ACC112 (cell line): ENCODE measurements at regions not wholly inside any gene's neighbourhood (a gene's known extent, or its start where the extent isn't known, plus 50 kb on each side); places are given as distances from the start of the nearest gene placed in this dataset.
A peak's percentile ranks its signal among the peaks of the same experiment; 100 is the strongest.

ENCODE experiments used
- H2AFZ ChIP-seq: fragments of 200-600 bp; sonication (generic); one replicate; pipeline ENCODE4 v1.6.0; 2017; ENCODE audit warnings: antibody characterized with exemption, low read length; ENCODE audit not compliant: unreplicated experiment
- H3K27ac ChIP-seq: fragments of 200-600 bp; sonication (generic); 2 replicates; pipeline ENCODE4 v1.5.1; 2014; ENCODE audit warnings: low read depth, mild to moderate bottlenecking, antibody characterized with exemption, low read length, moderate library complexity
- H3K27me3 ChIP-seq: fragments of 200-600 bp; sonication (generic); 2 replicates; pipeline ENCODE4 v1.6.1; 2014; ENCODE audit warnings: mild to moderate bottlenecking, antibody characterized with exemption, low read length, moderate library complexity, mixed read lengths; ENCODE audit not compliant: insufficient read depth
- H3K36me3 ChIP-seq: fragments of 200-600 bp; sonication (generic); 2 replicates; pipeline ENCODE4 v1.6.1; 2016; ENCODE audit warnings: mild to moderate bottlenecking, antibody characterized with exemption, low read length, moderate library complexity, mixed read lengths; ENCODE audit not compliant: insufficient read depth
- H3K4me1 ChIP-seq: fragments of 200-600 bp; sonication (generic); one replicate; pipeline ENCODE4 v1.6.1; 2016; ENCODE audit warnings: low read length, mixed read lengths; ENCODE audit not compliant: insufficient read depth, unreplicated experiment, control insufficient read depth
- H3K4me3 ChIP-seq: fragments of 200-600 bp; sonication (generic); 2 replicates; pipeline ENCODE4 v1.5.1; 2014; ENCODE audit warnings: mild to moderate bottlenecking, low read depth, low read length
- H3K79me2 ChIP-seq: fragments of 200-600 bp; sonication (generic); one replicate; pipeline ENCODE4 v1.6.0; 2016; ENCODE audit warnings: low read length; ENCODE audit not compliant: control insufficient read depth, unreplicated experiment, insufficient read depth

DNA sequence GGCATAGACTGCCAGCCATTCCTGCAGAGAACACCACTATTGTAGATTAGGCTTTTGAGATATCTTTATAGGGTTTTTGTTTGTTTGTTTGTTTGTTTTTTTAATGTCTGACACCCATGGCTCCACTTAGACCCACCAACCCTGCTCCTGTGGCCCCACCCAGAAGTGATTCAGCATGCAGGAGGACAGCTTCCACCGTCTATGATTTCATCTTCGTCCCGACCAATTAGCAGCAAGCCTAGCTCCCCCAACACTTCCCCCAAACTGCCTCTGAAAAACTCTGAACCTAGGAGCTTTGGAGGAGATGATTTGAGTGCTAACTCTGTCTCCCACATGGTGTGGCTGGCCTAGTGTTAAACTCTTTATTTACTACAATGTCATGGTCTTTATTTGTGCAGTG lies 108.3 kb upstream of the RXFP2 start:
- Histone ChIP-seq H2AFZ (no peak overlapping the region), H3K79me2 (no peaks in the 10 kb centered on the region), H3K36me3 (no peaks in the 10 kb centered on the region), H3K27ac (no peak overlapping the region), H3K27me3 (no peaks in the 10 kb centered on the region), H3K4me1 (peaks cover 40% of the 10 kb centered on the region), H3K4me3 (no peak overlapping the region)

- no peak overlapping the region for H3K4me3 ChIP-seq
- H3K27me3 ChIP-seq = no peaks in the 10 kb centered on the region
- no peak overlapping the region for H3K27ac ChIP-seq
- no peaks in the 10 kb centered on the region for H3K79me2 ChIP-seq
- peaks cover 33% of the 10 kb centered on the region for H3K4me1 ChIP-seq
- H3K36me3 ChIP-seq = no peaks in the 10 kb centered on the region
- no peak overlapping the region for H2AFZ ChIP-seq
These were observed 107.6 kb upstream of the RXFP2 start for GRCh38 chr13:31631746-31632145.

- Histone ChIP-seq H2AFZ (peak overlapping the region; percentile 47), H3K4me1 (peaks cover 23% of the 10 kb centered on the region), H3K27ac (peak overlapping the region; percentile 74), H3K4me3 (no peak overlapping the region; the same call in 1 of the 2 replicates), H3K27me3 (no peaks in the 10 kb centered on the region), H3K79me2 (no peaks in the 10 kb centered on the region), H3K36me3 (no peaks in the 10 kb centered on the region)
These were observed 100.7 kb upstream of the RXFP2 start for GRCh38 chr13:31638577-31638976.

- Histone ChIP-seq H2AFZ (peak overlapping the region; percentile 47), H3K4me3 (no peak overlapping the region), H3K27ac (peak overlapping the region; percentile 74), H3K27me3 (no peaks in the 10 kb centered on the region), H3K79me2 (no peaks in the 10 kb centered on the region), H3K36me3 (no peaks in the 10 kb centered on the region), H3K4me1 (peaks cover 23% of the 10 kb centered on the region)
These were observed 99.7 kb upstream of the RXFP2 start for GRCh38 chr13:31639443-31640163.

DNA sequence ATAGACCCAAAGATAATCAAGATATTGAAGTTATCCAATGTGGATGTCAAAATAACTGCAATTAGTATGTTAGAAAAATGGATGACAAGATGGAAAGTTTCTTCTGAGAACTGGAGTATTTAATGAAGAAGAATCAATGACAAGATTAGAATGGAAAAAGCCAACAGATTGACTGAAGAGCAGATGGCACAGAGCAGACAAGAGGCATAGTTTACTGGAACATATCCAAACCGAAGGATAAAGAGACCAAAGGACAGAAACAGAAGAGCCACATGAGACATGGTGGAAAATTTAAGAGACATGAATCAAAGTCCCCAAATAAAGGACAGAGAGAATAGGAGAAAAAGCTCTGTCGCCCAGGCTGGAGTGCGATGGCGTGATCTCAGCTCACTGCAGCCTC lies 89.6 kb upstream of the RXFP2 start:
- Histone ChIP-seq H3K27ac (no peak overlapping the region), H3K27me3 (no peaks in the 10 kb centered on the region), H3K4me3 (no peak overlapping the region), H3K4me1 (no peaks in the 10 kb centered on the region), H3K36me3 (no peaks in the 10 kb centered on the region), H3K79me2 (no peaks in the 10 kb centered on the region), H2AFZ (no peak overlapping the region)

DNA sequence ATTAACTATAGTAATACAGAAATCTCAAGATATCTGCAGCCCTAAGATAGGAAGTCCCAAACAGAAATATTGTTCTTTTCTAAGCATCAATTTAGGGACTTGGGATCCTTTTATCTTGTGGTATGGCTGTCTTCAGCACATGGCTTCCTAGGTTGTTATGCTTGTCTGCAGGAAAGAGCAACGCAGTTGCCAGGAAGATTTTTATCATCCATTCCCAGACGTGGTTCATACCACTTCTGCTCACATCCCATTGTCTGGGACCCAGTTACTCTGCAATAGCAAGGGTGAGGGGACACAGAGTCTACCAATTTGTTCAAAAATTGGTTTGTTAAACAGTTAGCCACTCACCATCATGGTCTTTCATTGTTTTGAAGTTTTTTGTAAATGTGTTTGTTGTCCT lies 85.6 kb upstream of the RXFP2 start:
- Histone ChIP-seq H3K36me3 (no peaks in the 10 kb centered on the region), H3K79me2 (no peaks in the 10 kb centered on the region), H3K27me3 (no peaks in the 10 kb centered on the region), H3K4me3 (no peak overlapping the region), H3K27ac (no peak overlapping the region), H3K4me1 (no peaks in the 10 kb centered on the region), H2AFZ (no peak overlapping the region)

DNA sequence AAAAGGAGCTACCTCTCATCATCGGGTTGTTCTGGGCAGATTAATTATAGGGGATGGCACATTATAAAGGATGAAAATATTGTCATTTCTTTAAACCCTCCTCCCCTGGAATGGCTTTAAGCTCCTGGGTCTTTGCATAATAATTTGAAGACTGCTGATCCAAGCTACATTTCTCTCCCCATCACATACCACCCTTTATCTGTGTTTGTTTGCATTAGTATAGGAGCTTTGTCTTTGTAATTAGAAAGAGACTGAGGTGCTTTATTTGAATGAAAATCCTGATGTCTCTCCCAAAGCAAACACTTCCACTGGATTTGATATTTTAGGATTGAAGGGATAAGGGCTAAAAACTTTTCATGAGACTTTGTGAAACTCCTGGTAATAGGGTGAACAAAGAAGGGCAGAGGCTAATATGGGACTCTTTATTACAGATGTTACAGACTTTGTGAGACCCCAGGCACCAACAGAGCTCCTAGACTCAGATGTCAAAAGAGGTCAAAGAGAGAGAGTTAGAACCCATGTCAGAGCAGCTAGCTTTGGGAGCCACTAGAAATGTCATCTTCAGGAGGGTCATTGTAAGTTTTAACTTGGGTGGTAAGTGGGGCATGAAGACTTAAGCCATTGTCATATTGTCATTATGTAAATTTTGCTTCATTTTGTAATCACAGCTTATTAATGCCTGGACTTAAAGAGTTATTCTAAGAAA lies 75.3 kb upstream of the RXFP2 start:
- Histone ChIP-seq H3K27ac (no peak overlapping the region), H3K36me3 (no peaks in the 10 kb centered on the region), H3K79me2 (no peaks in the 10 kb centered on the region), H2AFZ (no peak overlapping the region), H3K4me3 (no peak overlapping the region), H3K4me1 (no peaks in the 10 kb centered on the region), H3K27me3 (no peaks in the 10 kb centered on the region)

GRCh38 chr13:31670831-31671617 lies 68.3 kb upstream of the RXFP2 start:
- H3K36me3 ChIP-seq = no peaks in the 10 kb centered on the region
- H3K27me3 ChIP-seq = no peaks in the 10 kb centered on the region
- no peaks in the 10 kb centered on the region for H3K79me2 ChIP-seq
- H3K4me1 ChIP-seq = peaks cover 8% of the 10 kb centered on the region
- no peak overlapping the region for H3K27ac ChIP-seq
- H3K4me3 ChIP-seq = no peak overlapping the region
- H2AFZ ChIP-seq = no peak overlapping the region

DNA sequence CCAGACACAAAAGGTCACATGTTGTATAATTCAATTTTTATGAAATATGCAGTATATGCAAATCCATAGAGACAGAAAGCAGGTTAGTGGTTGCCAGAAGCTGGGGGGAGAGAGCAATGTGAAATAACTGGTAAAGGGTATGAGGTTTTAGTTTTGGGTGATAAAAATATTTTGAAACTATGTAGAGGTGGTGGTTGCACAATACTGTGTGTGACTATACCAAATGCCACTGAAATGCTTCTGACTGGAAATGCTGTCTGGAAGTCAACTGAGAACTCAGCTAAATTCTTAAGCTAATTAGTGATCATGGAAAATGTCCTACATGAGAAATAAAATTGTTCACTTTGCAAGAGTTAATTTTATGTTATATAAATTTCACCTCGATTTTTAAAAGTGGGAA lies 65.3 kb upstream of the RXFP2 start:
- H3K27ac ChIP-seq = no peak overlapping the region
- H3K27me3 ChIP-seq = no peaks in the 10 kb centered on the region
- no peaks in the 10 kb centered on the region for H3K79me2 ChIP-seq
- no peak overlapping the region for H2AFZ ChIP-seq
- H3K4me1 ChIP-seq = peaks cover 8% of the 10 kb centered on the region
- no peak overlapping the region for H3K4me3 ChIP-seq
- H3K36me3 ChIP-seq = no peaks in the 10 kb centered on the region

GRCh38 chr13:31675440-31675953 lies 63.8 kb upstream of the RXFP2 start:
- H2AFZ ChIP-seq = no peak overlapping the region
- H3K4me1 ChIP-seq = peaks cover 8% of the 10 kb centered on the region
- no peaks in the 10 kb centered on the region for H3K79me2 ChIP-seq
- no peak overlapping the region for H3K27ac ChIP-seq
- no peaks in the 10 kb centered on the region for H3K27me3 ChIP-seq
- H3K4me3 ChIP-seq = no peak overlapping the region
- no peaks in the 10 kb centered on the region for H3K36me3 ChIP-seq
